Left lung (tissue), 4 donors: ENCODE measurements at regions not wholly inside any gene's neighbourhood (a gene's known extent, or its start where the extent isn't known, plus 50 kb on each side); places are given as distances from the start of the nearest gene placed in this dataset.

Source experiments
- ATAC-seq: fragments of 200-7000 bp; cut with Tn5 transposase; one replicate; pipeline ENCODE4 v1.9.1; 2020; ENCODE audit warnings: moderate library complexity
- DNase-seq, 4 donors: peaks; one replicate each; pipeline ENCODE4 v3.0.0-alpha.2; 2013 to 2020
- H3K27ac ChIP-seq, 2 donors: fragments of 200-600 bp; sonication (generic) in 1 of 2; one replicate each; pipeline versions ENCODE4 v1.5.0 to v1.8.0; 2020 to 2021
- H3K27me3 ChIP-seq, 2 donors: fragments of 200-600 bp; sonication (generic) in 1 of 2; one replicate each; pipeline versions ENCODE4 v1.5.0 to v1.8.0; 2020 to 2021
- H3K36me3 ChIP-seq, 2 donors: fragments of 200-600 bp; sonication (generic) in 1 of 2; one replicate each; pipeline versions ENCODE4 v1.5.0 to v1.8.0; 2020 to 2021
- H3K4me1 ChIP-seq, 2 donors: fragments of 200-600 bp; one replicate each; pipeline ENCODE4 v1.8.0; 2021
- H3K4me3 ChIP-seq, 2 donors: fragments of 200-600 bp; sonication (generic) in 1 of 2; one replicate each; pipeline versions ENCODE4 v1.5.0 to v1.8.0; 2020 to 2021; ENCODE audit warnings: mild to moderate bottlenecking in 1 of 2
- H3K9me3 ChIP-seq, 2 donors: fragments of 200-600 bp; sonication (generic) in 1 of 2; one replicate each; pipeline versions ENCODE4 v1.5.0 to v1.8.0; 2020 to 2021
- intact Hi-C, 2 donors: fragments of 100-400 bp; cut with DNase I; formaldehyde crosslinking; loops; one replicate each; pipeline versions ENCODE4 v1.11.2 to v1.14.2; 2022
- TF ChIP-seq, protein P1 (sequence below), 2 donors: fragments of 200-600 bp; sonication (generic) in 1 of 2; IDR thresholded peaks; one replicate each; pipeline versions ENCODE4 v1.5.0 to v1.8.0; 2021; ENCODE audit warnings: antibody characterized with exemption in 2 of 2
- donor health status: DM: no; HTN: yes; CAD: no.
- donor health status: DM: no; HTN: no; CAD: no.

DNA sequence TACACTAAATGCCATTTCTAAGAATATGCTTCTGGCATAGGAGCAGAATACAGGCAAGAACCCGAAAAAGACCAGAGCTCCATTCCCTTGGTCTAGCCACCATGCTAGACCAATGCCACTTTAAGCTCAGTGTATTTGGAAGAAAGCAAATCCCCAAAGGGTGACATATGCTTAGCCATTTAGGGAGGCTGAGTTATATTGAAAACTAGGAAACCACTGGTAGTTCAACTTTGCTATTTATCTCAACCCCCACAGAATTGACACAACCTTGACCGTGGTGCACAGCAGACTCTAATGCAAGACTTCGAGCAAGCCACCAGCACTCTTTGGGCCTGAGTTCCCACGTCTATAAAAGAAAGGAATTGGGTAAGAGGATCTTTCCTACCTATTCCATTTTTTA, 167.9 kb downstream of the ADSS2 start:
- H3K27ac ChIP-seq, result no peak overlapping the region
- ATAC-seq, result no peak
- no peaks in the 10 kb centered on the region for H3K4me1 ChIP-seq

GRCh38 chr1:244284641-244285156, 167.0 kb downstream of the ADSS2 start:
- Histone ChIP-seq H3K9me3 (no peaks in the 10 kb centered on the region), H3K4me1 (no peaks in the 10 kb centered on the region), H3K4me3 (no peak overlapping the region), H3K27me3 (no peaks in the 10 kb centered on the region), H3K27ac (no peak overlapping the region), H3K36me3 (no peaks in the 10 kb centered on the region)
- TF ChIP-seq, protein P1, sequence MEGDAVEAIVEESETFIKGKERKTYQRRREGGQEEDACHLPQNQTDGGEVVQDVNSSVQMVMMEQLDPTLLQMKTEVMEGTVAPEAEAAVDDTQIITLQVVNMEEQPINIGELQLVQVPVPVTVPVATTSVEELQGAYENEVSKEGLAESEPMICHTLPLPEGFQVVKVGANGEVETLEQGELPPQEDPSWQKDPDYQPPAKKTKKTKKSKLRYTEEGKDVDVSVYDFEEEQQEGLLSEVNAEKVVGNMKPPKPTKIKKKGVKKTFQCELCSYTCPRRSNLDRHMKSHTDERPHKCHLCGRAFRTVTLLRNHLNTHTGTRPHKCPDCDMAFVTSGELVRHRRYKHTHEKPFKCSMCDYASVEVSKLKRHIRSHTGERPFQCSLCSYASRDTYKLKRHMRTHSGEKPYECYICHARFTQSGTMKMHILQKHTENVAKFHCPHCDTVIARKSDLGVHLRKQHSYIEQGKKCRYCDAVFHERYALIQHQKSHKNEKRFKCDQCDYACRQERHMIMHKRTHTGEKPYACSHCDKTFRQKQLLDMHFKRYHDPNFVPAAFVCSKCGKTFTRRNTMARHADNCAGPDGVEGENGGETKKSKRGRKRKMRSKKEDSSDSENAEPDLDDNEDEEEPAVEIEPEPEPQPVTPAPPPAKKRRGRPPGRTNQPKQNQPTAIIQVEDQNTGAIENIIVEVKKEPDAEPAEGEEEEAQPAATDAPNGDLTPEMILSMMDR (IDR thresholded peaks at IDR 0.05), result no peak
- ATAC-seq (no peak), DNase-seq (no peak)
- intact Hi-C loops, result no loop called here

More for the DNA sequence above, 167.9 kb downstream of the ADSS2 start:
- Histone ChIP-seq H3K27me3 (no peaks in the 10 kb centered on the region), H3K36me3 (no peaks in the 10 kb centered on the region), H3K4me3 (no peak overlapping the region), H3K9me3 (no peaks in the 10 kb centered on the region)
- intact Hi-C loops, result no loop called here
- DNase-seq, result no peak
- TF ChIP-seq, protein P1 (IDR thresholded peaks at IDR 0.05), result no peak

DNA sequence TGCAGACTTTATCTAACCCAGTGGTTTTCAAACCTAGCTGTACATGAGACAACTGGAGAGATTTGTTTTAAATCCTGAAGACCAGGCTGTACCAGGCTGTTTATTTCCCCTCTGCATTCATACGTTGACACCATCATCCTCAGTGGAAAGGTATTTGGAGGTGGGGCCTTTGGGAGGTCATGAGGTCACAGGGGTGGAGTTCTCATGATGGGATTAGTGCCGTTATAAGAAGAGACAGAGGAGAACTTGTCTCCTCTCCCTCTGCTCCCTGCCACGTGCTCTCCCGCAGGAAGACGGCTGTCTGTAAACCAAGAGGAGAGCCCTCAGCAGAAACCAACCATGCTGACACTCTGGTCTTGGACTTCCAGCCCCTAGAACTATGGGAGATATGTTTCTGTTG, 165.4 kb downstream of the ADSS2 start:
- ATAC-seq, result no peak
- intact Hi-C loops, result no loop called here
- H3K4me3 ChIP-seq, result no peak overlapping the region

GRCh38 chr1:244287726-244288125, 164.0 kb downstream of the ADSS2 start:
- DNase-seq (no peak), ATAC-seq (no peak)
- intact Hi-C loops, result no loop called here
- H3K4me3 ChIP-seq, result no peak overlapping the region
- TF ChIP-seq, protein P1 (IDR thresholded peaks at IDR 0.05), result no peak
- no peaks in the 10 kb centered on the region for H3K9me3 ChIP-seq
- H3K27ac ChIP-seq, result no peak overlapping the region
- H3K27me3 ChIP-seq, result no peaks in the 10 kb centered on the region
- peaks cover 0 to 3% of the 10 kb centered on the region in 2 donors for H3K4me1 ChIP-seq
- H3K36me3 ChIP-seq, result no peaks in the 10 kb centered on the region

More for the DNA sequence above, 165.4 kb downstream of the ADSS2 start:
- Histone ChIP-seq H3K9me3 (no peaks in the 10 kb centered on the region), H3K27ac (no peak overlapping the region), H3K4me1 (peaks cover 0 to 3% of the 10 kb centered on the region in 2 donors), H3K27me3 (no peaks in the 10 kb centered on the region), H3K36me3 (no peaks in the 10 kb centered on the region)
- no peak for DNase-seq
- TF ChIP-seq, protein P1 (IDR thresholded peaks at IDR 0.05), result no peak

DNA sequence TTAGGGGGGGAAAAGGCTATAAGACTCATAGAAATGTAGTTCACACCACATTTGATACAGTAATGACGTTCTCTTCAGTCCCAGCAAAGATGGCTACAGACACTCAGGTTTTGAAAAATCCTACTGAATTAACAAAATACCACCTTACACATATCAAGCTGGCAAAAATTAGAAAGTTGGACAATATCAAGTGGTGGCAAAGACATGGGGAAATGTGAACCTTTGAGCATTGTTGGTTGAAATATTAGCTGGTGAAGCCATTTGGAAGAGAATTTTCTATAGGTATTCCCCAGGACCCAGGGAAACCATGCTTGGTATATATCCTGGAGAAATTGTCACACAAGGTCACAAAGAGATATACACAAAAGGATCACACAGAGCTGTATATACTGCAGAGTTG, 163.0 kb downstream of the ADSS2 start:
- TF ChIP-seq, protein P1 (IDR thresholded peaks at IDR 0.05), result no peak

More for the DNA sequence above, 163.0 kb downstream of the ADSS2 start:
- H3K27ac ChIP-seq, result no peak overlapping the region
- intact Hi-C loops, result no loop called here
- H3K9me3 ChIP-seq, result no peaks in the 10 kb centered on the region
- H3K4me1 ChIP-seq, result peaks cover 0 to 3% of the 10 kb centered on the region in 2 donors
- no peak for ATAC-seq
- H3K4me3 ChIP-seq, result no peak overlapping the region
- no peak for DNase-seq
- H3K27me3 ChIP-seq, result no peaks in the 10 kb centered on the region
- H3K36me3 ChIP-seq, result no peaks in the 10 kb centered on the region
